ENCODE measurements at regions not wholly inside any gene's neighbourhood (a gene's known extent, or its start where the extent isn't known, plus 50 kb on each side); places are given as distances from the start of the nearest gene placed in this dataset.

DNA sequence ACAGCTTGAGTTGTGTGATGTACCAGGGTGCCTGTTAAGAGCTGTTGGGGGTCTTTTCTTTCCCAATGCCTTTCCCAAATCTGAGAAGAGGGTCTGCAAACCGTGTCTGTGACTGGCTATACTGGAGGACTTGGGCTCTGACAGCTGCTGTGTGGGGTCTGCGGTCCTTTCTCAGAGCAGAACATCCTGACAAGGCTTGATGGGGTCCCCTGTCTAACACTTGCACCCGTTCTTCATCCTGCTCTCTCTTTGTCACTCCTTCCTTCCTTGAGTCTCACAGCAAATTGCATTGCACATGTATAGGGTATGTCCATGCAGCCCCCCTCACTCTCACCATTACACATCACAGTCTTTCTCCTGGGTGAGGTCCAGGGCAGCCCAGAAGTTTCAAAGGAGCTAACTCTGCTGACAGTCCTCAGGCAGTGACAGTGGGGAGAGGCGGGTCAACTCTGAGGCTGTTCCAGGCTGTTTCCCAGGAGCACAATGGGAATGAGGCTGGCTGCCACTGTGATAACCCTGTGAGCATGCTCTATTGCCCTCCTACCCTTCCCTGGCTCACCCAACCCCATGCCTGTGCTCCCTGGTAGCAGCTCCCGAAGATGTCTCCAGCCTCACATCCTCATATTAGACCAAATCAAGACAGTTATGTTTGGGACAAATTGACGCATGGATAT is 163.2 kb upstream of the GGTLC1 start:
- Histone ChIP-seq H3K36me3 (ENCODE audit: insufficient read depth, low read length) (no peaks in the 10 kb centered on the region), H3K9me3 (ENCODE audit: insufficient read depth, low read depth, low read length) (no peaks in the 10 kb centered on the region), H3K4me2 (ENCODE audit: low read length) (no peak overlapping the region), H3K9ac (ENCODE audit: low read length) (no peak overlapping the region), H3K4me3 (ENCODE audit: insufficient read depth, low read depth, low read length) (no peak overlapping the region), H3K4me1 (ENCODE audit: insufficient read depth, low read length) (no peaks in the 10 kb centered on the region), H3K27me3 (ENCODE audit: insufficient read depth, low read length) (no peaks in the 10 kb centered on the region), H3K27ac (ENCODE audit: low read depth, low read length) (no peak overlapping the region), H3K79me2 (ENCODE audit: insufficient read depth, low read length) (no peaks in the 10 kb centered on the region), H2AFZ (ENCODE audit: low read depth, low read length) (no peak overlapping the region), H4K20me1 (ENCODE audit: insufficient read depth, low read length) (no peaks in the 10 kb centered on the region)
- Mint-ChIP-seq H3K4me1 (ENCODE audit: low read depth, unreplicated experiment) (peaks cover 17% of the 10 kb centered on the region), H3K27me3 (ENCODE audit: low read depth, unreplicated experiment) (peaks cover 48% of the 10 kb centered on the region), H3K36me3 (ENCODE audit: low read depth, unreplicated experiment) (no peaks in the 10 kb centered on the region), H3K9me3 (ENCODE audit: unreplicated experiment) (peaks cover 11% of the 10 kb centered on the region), H3K27ac (ENCODE audit: unreplicated experiment) (no peak overlapping the region), H3K4me3 (ENCODE audit: unreplicated experiment) (no peak overlapping the region)
- no peak for DNase-seq (ENCODE audit: low read depth)
- no peak for TF ChIP-seq EZH2 (IDR thresholded peaks at IDR 0.05; ENCODE audit: insufficient read depth, low read length)
- TF ChIP-seq, protein P1, sequence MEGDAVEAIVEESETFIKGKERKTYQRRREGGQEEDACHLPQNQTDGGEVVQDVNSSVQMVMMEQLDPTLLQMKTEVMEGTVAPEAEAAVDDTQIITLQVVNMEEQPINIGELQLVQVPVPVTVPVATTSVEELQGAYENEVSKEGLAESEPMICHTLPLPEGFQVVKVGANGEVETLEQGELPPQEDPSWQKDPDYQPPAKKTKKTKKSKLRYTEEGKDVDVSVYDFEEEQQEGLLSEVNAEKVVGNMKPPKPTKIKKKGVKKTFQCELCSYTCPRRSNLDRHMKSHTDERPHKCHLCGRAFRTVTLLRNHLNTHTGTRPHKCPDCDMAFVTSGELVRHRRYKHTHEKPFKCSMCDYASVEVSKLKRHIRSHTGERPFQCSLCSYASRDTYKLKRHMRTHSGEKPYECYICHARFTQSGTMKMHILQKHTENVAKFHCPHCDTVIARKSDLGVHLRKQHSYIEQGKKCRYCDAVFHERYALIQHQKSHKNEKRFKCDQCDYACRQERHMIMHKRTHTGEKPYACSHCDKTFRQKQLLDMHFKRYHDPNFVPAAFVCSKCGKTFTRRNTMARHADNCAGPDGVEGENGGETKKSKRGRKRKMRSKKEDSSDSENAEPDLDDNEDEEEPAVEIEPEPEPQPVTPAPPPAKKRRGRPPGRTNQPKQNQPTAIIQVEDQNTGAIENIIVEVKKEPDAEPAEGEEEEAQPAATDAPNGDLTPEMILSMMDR (IDR thresholded peaks at IDR 0.05; ENCODE audit: insufficient read depth, low read depth, low read length), result no peak
- no peak for FAIRE-seq

DNA sequence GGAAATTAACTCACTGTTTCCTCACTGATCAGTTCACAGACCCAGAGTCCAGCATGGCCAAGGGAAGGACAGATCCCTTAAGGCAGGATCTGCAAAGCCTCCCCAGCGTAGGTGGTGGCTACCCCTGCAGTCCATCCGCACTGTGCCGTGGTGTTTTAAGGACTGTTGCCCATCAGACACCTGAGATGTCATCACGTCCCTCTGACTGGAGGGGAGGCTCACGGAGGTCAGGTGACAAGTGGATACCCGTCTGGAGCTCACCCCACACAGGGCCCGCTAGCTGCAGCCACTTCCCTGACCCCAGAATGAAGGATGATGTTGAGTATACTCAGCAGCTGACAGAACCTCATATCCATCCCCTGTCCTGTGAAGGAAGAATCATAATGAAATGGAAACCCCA is 161.8 kb upstream of the GGTLC1 start:
- TF ChIP-seq EZH2 (IDR thresholded peaks at IDR 0.05; ENCODE audit: insufficient read depth, low read length), result no peak
- TF ChIP-seq, protein P1 (IDR thresholded peaks at IDR 0.05; ENCODE audit: insufficient read depth, low read depth, low read length), result no peak
- no peak overlapping the region for H2AFZ ChIP-seq (ENCODE audit: low read depth, low read length)
- H3K4me3 ChIP-seq (ENCODE audit: insufficient read depth, low read depth, low read length), result no peak overlapping the region
- H3K4me2 ChIP-seq (ENCODE audit: low read length), result no peak overlapping the region
- no peak overlapping the region for H3K9ac ChIP-seq (ENCODE audit: low read length)
- peaks cover 11% of the 10 kb centered on the region for H3K9me3 Mint-ChIP-seq (ENCODE audit: unreplicated experiment)
- peaks cover 41% of the 10 kb centered on the region for H3K27me3 Mint-ChIP-seq (ENCODE audit: low read depth, unreplicated experiment)
- H3K4me3 Mint-ChIP-seq (ENCODE audit: unreplicated experiment), result no peak overlapping the region
- no peaks in the 10 kb centered on the region for H3K79me2 ChIP-seq (ENCODE audit: insufficient read depth, low read length)
- no peaks in the 10 kb centered on the region for H3K36me3 ChIP-seq (ENCODE audit: insufficient read depth, low read length)
- H4K20me1 ChIP-seq (ENCODE audit: insufficient read depth, low read length), result no peaks in the 10 kb centered on the region
- no peaks in the 10 kb centered on the region for H3K9me3 ChIP-seq (ENCODE audit: insufficient read depth, low read depth, low read length)
- no peaks in the 10 kb centered on the region for H3K36me3 Mint-ChIP-seq (ENCODE audit: low read depth, unreplicated experiment)
- peaks cover 4% of the 10 kb centered on the region for H3K4me1 ChIP-seq (ENCODE audit: insufficient read depth, low read length)
- H3K4me1 Mint-ChIP-seq (ENCODE audit: low read depth, unreplicated experiment), result peaks cover 21% of the 10 kb centered on the region
- H3K27ac ChIP-seq (ENCODE audit: low read depth, low read length), result no peak overlapping the region
- FAIRE-seq (no peak), DNase-seq (ENCODE audit: low read depth) (no peak)
- H3K27me3 ChIP-seq (ENCODE audit: insufficient read depth, low read length), result no peaks in the 10 kb centered on the region
- no peak overlapping the region for H3K27ac Mint-ChIP-seq (ENCODE audit: unreplicated experiment)

DNA sequence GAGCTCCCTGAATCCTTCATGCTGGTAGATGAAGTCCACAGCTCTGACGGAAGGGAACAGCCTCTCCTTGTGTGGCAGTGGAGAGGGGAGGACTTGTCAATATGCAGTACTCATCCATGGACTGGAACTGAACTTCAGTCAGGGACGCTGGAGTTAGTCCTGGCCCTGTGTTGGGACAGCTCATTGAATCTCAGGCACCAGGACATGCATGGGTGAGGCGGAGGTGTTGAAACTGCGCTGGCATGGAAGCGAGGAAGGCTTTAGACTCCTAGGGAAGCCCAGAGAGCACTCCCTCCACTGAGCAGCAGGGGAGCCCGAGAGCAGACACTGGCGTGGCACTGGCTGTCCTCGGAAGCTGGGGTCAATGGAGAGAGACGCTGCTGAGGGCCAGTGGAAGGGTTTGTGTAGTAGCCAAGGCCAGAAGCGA is 161.3 kb upstream of the GGTLC1 start:
- no peaks in the 10 kb centered on the region for H3K9me3 ChIP-seq (ENCODE audit: insufficient read depth, low read depth, low read length)
- Mint-ChIP-seq H3K27me3 (ENCODE audit: low read depth, unreplicated experiment) (peaks cover 39% of the 10 kb centered on the region), H3K4me3 (ENCODE audit: unreplicated experiment) (no peak overlapping the region), H3K36me3 (ENCODE audit: low read depth, unreplicated experiment) (no peaks in the 10 kb centered on the region), H3K27ac (ENCODE audit: unreplicated experiment) (no peak overlapping the region), H3K9me3 (ENCODE audit: unreplicated experiment) (peaks cover 9% of the 10 kb centered on the region), H3K4me1 (ENCODE audit: low read depth, unreplicated experiment) (peaks cover 21% of the 10 kb centered on the region)
- FAIRE-seq (no peak), DNase-seq (ENCODE audit: low read depth) (no peak)
- no peaks in the 10 kb centered on the region for H3K36me3 ChIP-seq (ENCODE audit: insufficient read depth, low read length)
- H3K27ac ChIP-seq (ENCODE audit: low read depth, low read length), result no peak overlapping the region
- H3K4me1 ChIP-seq (ENCODE audit: insufficient read depth, low read length), result peaks cover 4% of the 10 kb centered on the region
- H3K79me2 ChIP-seq (ENCODE audit: insufficient read depth, low read length), result no peaks in the 10 kb centered on the region
- H2AFZ ChIP-seq (ENCODE audit: low read depth, low read length), result no peak overlapping the region
- H3K27me3 ChIP-seq (ENCODE audit: insufficient read depth, low read length), result no peaks in the 10 kb centered on the region
- TF ChIP-seq EZH2 (IDR thresholded peaks at IDR 0.05; ENCODE audit: insufficient read depth, low read length), result no peak
- TF ChIP-seq, protein P1 (IDR thresholded peaks at IDR 0.05; ENCODE audit: insufficient read depth, low read depth, low read length), result no peak
- no peak overlapping the region for H3K9ac ChIP-seq (ENCODE audit: low read length)
- H3K4me2 ChIP-seq (ENCODE audit: low read length), result no peak overlapping the region
- H4K20me1 ChIP-seq (ENCODE audit: insufficient read depth, low read length), result no peaks in the 10 kb centered on the region
- H3K4me3 ChIP-seq (ENCODE audit: insufficient read depth, low read depth, low read length), result no peak overlapping the region
